NCI-H128 (cell line): ENCODE measurements at regions not wholly inside any gene's neighbourhood (a gene's known extent, or its start where the extent isn't known, plus 50 kb on each side); places are given as distances from the start of the nearest gene placed in this dataset.
"Not testable (repeated sequence)": the region's sequence is repeated elsewhere in the genome, so short reads cannot be mapped to it uniquely, and the experiment has no call there.

Source experiments
- DNase-seq: peaks from one replicate; lab custom pipeline; 2025; ENCODE audit not compliant: unreplicated experiment; lab: John Stamatoyannopoulos, UW

DNA sequence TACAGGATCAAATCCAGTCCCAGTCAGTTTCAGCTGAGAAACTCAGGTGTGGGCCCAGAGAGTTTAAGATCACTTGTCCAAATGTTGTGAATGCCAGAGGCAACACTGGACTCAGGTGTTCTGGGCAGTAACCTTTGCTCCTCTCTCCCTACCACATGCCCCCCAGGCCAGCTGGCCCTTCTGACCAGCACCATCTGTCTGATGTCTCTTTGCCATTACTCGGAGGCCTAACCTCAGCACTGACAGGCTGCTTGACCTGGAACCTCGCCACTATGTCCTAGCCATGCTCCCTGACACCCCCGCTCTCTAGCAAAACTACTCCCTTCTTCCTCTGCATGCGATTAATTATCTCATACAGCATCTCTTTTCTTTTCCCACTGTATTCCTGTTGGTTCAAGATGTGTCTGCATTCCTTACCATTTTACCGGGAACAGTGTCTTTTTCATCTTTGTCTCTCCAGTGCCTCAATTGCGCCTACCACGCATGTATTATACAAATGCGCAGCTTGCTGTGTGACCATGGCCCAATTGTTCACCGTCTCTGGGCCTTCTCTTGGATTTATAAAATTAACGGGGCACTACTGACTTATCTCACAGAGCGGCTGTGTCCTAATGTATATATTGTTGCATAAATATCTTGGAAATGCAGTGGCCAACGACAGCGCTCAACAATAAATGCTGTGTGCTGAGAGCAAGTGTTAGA is 159.5 kb upstream of the IRF2BP2 start:
- DNase-seq, result no peak

DNA sequence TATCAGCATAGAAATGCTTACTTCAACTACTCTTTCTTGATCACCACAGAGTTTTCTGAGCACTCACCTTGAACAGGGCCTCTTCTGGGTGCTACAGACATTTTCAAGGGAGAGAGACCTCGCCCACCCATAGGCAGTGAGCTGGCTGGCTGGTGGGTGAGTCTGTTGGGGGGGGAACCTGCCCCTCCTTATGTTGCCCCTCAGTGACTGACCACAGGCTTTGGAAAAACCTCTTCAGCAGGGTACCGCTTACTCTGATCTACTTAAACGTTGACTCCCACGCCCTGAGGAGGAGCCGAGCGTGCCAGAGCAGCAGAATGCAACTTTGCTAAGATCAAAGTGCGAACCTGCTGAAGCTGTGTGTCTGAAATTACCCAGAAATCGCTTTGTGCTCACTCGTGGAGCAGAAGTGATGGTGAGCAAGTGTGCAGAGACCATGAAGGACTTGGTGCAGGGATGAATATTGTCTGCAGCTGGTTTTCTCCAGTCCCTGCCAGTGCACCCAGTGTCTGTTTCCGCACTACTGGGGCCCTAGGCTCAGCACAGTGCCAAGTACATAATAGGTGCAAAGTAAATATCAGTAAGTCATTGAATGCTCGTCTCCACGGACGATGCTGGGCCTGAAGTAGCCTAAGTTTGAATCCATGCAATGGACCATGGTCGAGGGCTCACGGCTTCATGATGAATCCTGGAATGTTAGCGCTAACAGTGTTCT is 158.7 kb upstream of the IRF2BP2 start:
- no peak for DNase-seq

DNA sequence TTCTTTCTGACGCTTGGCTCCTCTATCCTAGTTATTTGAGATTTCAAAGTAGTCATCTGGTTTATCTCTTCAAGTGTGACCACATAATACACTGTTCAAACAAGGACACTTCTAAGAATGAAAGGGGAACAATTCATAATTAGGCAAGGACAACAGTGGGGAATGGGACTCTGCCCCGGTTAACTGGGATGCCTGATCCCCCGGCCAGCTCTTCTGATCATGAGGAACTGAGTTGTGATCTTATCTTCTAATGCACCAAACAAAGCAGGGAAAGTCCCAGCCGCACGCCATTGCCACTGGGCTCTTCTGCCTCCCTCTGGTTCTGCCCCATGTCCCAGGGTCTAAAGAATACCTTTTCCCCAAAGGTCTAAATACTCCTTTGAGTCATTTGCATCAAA is 158.2 kb upstream of the IRF2BP2 start:
- DNase-seq, result no peak

DNA sequence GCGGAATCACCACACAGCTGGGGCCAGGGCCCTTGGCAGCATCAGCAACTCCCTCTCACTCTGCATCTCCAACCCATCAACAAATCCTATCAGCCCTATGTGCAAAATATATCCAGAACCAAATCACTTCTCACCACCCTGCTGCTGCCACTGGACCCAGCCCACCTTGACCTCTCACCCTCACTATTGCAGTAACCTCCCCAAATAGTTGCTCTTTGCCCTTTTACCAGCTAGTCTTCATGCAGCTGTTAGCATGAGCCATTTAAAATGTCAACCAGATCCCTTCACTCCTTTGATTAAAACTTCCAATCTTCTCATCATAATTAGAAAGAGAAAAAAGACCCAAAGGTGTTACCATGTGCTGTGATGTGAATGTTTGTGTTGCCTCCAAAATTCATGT is 155.7 kb upstream of the IRF2BP2 start:
- DNase-seq, result no peak

DNA sequence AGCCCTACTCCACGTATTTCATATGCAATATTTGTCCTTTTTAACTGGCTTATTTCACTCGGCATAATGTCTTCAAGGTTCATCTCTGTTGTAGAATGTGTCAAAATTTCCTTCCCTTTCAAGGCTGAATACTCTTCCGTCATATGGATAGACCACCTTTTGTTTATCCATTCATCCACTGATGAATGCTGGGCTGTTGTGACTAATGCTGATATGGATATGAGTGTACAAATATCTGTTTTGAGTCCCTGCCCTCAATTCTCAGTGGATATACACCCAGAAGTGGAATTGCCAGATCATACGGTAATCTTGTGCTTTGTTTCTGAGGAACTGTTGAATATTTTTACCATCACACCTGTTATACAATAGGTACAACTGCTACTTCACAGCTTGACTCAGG is 155.2 kb upstream of the IRF2BP2 start:
- DNase-seq, result no peak

DNA sequence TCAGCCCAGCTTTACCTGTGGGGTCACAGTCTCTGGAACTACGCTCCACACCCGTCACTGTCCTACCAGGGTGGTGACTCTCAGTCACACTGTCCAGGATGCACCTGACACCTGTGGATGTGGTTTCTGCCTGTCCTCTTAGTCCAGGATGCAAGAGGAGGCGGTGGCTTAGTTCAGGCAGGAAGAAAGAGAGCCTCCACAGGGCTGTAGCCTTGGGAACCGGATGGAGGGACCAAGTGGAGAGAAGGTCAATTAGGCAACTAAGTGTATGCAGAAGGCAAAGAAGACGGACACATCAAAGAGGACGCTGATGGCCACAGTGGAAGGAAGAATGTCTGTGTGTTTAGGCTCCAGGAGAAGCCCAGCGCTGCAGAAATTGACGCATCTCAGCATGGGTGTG is 153.9 kb upstream of the IRF2BP2 start:
- no peak for DNase-seq

DNA sequence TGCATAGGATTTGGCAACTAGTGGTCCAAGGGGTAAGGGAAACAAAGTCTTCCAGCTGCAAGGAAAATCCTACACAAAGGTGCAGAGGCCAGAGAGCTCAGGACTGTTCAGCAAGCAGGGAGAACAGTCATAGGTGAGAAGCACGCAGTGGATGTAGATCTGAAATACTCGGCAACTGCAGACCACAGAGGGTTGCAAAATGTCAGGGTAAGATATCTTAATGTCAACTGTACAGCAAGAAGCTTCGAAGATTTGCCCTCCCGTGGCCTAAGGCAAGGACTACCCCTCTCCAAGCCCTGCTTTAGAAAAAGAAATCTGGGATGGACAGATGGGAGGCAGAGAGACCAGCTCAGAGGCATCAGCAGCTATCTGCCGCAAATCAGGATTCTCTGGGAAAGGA is 153.4 kb upstream of the IRF2BP2 start:
- no peak for DNase-seq

DNA sequence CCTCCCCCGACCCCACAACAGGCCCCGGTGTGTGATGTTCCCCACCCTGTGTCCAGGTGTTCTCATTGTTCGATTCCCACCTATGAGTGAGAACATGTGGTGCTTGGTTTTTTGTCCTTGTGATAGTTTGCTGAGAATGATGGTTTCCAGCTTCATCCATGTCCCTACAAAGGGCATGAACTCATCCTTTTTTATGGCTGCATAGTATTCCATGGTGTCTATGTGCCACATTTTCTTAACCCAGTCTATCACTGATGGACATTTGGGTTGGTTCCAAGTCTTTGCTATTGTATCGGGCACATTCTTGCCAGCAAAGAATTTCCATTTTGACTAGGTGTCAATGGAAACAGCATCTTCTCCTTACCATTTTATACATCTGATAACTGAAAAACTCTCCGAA is 152.1 kb upstream of the IRF2BP2 start:
- not testable (repeated sequence) for DNase-seq

DNA sequence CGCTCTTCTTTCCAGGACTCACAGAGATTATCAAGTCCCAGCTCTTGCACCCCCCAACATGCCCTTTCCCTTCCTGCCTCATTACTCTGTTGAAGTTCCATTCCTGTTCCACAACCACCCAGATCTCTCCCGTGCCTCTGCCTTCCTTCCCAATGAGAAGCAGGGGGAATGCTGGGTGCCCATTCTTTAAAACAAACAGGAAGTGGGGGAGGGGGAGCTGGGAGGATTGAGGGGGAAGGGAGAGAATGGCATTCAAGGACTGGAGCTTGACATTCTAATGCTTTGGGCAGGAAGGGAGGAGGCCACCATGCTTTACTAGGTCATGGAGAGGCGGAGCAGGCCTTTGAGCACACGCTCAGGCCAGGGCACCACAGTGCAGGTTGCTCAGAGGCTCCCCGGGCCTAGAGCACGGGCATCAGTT is 150.3 kb upstream of the IRF2BP2 start:
- no peak for DNase-seq

DNA sequence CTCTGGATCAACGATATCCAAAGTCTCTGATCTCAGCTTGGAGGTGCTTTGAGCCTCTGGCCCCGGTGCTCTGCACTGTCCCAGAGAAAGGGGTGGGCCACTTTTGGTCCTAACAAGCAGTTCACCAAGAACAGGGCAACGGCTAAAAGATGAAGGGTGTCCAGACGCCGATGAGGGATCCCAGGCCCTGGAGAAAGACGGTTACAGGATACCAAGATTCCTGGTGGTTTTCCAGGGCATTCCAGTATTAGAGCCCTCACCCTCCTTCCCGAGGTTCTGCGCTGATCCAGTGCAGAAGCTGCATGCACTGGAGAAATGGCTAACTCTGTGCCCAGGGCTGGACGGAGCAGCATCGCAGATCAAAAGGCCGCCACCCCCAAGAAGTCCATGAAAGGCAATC is 149.9 kb upstream of the IRF2BP2 start:
- DNase-seq, result no peak

DNA sequence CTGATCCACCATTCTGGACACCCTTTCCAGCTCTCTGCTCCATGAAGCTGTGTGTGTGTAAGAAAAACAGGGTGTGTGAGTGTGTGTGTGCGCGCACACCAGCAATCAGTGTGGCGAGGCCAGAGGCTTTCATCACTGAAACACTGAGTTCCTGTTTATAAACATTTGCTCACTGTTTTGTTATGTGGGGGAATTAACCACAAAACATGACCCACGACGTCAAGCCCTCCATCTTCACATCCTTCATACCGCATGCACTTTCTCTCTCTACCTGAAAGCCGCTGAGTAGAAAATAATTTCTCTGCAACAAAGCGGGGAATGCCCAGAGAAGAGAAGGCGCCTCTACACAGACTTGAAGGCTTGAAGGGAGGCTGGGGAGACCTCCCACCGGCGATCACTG is 148.9 kb upstream of the IRF2BP2 start:
- DNase-seq, result no peak

DNA sequence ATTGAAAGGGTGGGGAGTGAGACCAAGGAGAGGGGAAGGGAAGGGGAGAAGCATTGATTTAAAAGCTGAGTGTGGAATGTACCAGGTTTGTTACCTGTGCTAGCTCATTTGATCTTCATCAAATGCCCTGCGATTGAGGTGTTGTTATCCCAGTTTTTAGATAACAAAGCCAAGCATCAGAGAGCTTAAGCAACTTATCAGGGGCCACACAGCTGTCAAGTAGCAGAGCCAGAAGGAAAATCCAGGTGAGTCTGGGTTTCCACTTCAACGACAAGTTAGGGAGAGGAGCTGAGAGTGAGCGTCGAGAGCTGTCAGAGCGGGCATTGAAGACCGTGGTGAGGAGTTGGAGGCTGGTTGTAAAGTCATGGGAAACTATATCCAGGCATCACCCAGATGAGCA is 146.9 kb upstream of the IRF2BP2 start:
- no peak for DNase-seq

DNA sequence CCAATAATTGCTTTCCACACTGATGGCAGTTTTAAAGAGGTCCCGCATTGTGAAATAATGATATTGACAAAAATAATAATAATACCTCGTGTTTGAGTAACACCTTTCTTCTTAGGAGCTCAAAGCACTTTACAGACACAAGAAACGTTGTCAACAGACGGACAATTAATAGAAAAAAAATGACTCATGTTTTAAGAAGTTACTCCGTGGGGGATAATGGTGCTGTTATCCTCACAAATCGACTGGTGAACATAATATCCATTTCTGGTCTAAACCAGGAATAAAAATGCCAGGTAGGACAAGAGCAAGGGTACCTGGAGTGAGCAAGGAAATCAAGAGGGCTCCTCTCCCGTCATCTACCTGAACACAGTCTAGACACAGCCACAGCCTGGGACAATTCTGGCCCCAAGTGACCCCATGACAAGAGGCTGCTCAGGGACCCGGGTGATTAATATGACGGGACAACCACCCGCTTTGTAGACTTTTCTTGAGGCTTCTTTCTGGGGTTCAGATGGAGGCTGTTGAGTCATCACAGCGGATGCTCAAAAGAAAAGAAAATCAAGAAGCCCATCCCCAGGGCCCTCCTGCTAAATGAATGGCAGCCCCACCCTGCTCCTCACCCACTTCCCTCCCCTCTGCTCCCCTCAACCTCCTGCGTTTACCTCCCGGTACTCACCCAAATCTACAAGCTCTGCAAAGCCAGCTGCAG is 146.2 kb upstream of the IRF2BP2 start:
- DNase-seq, result no peak

DNA sequence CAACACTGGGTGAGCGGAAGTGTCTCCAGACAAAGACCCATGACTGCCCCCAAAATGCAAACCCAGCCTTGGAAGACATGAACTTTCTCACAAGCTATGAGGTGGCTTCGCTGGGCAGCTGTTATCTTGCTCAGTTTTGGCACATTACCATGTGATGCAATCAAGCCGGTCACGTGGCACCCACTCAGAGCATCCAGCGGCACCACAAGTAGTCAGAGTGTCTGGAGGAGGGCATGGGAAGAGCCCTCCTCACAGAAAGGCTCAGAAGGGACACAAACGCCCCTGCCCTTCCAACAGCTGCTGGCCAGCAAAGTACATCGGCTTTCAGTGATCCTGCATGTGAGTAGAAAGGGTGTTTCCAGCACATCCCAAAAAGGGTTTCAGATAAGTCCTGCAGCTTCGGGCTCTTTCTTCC is 145.5 kb upstream of the IRF2BP2 start:
- no peak for DNase-seq

DNA sequence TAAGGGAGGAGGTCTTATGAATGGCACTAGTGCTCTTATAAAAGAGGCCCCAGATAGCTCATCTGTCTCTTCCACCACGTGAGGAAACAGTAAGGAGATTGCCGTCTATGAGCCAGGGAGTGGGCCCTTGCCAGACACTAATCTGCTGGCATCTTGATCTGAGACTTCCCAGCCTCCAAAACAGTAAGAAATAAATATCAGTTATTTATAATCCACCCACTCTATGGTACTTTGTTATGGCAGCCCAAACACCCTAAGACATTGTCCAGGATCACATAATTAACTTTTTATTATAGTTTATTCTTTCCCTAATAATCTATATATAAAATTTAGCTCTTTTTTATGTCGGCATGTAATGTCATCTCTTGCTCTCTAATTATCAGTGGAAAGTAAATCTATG is 144.0 kb upstream of the IRF2BP2 start:
- DNase-seq, result no peak

DNA sequence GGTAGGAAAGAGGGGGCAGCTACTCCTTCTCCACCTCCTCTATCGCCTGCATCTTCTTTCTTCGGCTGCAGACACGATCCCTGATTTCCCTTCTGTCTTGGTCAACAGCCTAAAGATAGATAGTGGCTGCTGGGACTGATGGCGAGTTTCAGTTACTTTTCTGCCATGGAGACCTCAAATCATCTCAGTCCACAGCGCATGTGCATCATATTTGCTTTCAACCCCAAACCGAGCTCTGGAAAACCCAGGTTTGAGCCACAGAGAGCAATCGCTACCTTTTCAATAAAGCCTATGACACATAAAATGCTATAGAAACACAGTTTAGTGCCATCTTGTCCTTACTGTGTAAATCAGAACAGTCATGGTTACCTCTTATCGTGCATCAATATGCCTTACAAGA is 142.9 kb upstream of the IRF2BP2 start:
- DNase-seq, result no peak

DNA sequence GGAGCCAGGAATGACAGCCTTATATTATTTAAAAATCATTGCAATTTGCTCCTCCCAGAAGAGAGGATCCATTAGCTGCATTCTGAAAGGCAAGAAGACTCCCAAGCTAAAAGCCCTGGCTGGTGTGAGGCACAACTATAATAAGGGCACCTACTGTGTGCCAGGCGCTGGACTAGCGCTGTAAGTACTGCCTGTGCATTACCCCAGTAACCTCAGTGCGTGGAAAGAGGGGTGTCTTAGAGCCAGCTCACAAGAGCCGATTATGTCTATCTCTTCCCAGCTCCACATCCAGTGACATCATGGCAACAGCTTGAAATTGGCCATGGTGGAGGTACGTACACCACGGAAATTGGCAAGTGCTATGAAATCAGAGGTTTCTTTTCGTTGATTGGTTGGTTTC is 141.7 kb upstream of the IRF2BP2 start:
- no peak for DNase-seq

DNA sequence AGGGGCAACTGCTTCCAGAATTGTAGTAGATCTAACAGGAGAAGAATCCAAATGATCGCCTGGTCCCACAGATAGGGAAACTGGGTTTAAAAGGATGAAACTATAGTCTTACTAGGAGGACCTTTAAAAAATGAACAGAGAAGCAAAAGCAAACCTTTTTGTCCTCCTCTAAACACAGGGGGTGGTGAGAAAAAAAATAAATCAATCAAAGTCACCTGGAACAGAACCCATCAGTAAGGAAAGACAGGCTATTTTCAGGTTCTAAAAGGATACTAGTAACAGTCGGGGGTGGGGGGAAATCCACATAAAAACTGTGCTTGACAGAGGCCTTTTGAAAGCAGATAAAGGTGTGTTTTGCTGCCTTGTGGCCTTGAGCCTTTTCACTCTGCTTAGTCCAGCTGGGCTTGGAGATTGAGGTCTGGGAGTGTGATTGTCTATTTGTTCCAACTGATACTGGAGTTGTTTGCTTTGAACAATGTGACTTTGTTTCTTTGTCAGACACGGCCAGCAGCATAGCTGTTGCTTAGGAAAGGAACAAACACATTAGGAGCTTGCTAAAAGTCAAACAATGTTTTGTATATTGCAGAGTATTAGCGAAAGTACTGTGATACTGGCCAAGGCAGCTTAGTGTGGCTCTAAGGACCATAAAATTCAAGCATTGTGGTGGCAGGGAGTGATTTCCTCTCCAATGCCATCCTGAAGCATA is 141.1 kb upstream of the IRF2BP2 start:
- DNase-seq, result no peak

DNA sequence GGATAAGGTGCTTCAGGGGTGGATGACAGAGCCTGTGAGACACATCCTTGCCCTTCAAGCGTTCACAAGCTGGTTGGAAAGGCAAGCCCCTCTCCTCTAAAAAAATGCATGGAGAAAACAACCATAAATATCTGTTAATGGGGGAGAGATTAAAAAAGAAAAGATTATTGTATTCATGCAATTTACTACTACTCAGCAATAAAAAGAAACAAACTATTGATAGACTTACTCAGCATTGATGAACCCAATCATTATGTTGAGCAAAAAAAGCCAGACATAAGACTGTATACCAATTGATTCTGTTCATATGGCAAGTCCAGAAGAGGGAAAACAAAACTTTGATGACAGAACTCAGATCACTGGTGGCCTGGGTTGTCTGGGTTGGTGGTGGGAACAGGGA is 138.7 kb upstream of the IRF2BP2 start:
- DNase-seq, result no peak

DNA sequence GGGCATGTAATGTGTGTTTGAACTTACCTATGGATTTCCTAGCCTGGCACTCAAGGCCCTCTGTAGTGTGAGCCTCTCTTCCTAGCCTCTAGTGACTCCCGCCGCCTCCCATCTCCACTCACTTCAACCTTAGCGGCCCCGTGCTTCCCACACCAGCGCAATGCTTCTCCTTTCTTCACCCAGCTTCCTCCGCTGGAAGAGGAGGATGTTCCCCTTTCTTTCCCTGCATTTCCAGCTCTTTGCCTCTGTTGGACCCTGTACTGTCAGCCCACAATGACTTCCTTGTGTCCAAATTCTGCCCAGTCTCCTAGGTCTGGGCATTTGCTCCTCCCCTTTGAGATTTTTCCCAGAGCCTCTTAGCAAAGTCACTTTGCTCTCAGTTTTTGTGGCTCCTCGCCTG is 138.1 kb upstream of the IRF2BP2 start:
- DNase-seq, result no peak

DNA sequence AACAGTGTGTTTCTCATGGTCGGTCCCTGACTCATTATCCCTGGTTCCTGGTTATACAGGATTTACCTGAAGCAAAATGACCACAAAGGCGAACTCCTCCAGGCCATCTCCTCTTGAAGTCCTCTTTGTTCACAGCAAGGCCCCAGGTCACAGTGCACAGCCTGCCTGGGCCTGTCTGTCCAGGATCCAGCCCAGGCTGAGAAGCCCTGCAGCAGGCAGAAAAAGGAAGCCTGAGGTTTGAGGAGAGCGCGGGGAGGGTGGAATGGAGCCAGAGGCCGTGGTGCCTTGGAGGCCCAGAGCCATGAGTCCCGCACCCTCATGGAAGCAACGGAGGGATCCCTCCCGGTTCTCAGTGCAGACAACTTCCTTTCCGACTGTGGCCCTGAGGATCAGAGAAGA is 136.8 kb upstream of the IRF2BP2 start:
- DNase-seq, result no peak
